RWPE1 (cell line): ENCODE measurements at regions not wholly inside any gene's neighbourhood (a gene's known extent, or its start where the extent isn't known, plus 50 kb on each side); places are given as distances from the start of the nearest gene placed in this dataset.

Source experiments
- CTCF ChIA-PET: fragments of 350-600 bp; sonication (Branson Sonifier 250); formaldehyde crosslinking; extraction: SDS; loops from one replicate; lab custom pipeline; 2021; lab: Yijun Ruan, JAX
- POLR2A ChIA-PET: fragments of 400-600 bp; formaldehyde crosslinking; extraction: SDS; loops from one replicate; lab custom pipeline; 2020; ENCODE audit warnings: antibody characterized with exemption; ENCODE audit not compliant: low non-redundant PET; lab: Yijun Ruan, JAX
- DNase-seq: peaks from one replicate; pipeline ENCODE4 v3.0.0; 2012; ENCODE audit warnings: low spot score
- H3K27ac ChIP-seq: fragments of 450-650 bp; 2 replicates; pipeline ENCODE4 v1.5.1; 2017
- TF ChIP-seq, protein P1 (sequence below): fragments of 450-650 bp; conservative IDR thresholded peaks from 2 replicates; pipeline ENCODE4 v1.5.1; 2017; ENCODE audit warnings: low read depth, mild to moderate bottlenecking

DNA sequence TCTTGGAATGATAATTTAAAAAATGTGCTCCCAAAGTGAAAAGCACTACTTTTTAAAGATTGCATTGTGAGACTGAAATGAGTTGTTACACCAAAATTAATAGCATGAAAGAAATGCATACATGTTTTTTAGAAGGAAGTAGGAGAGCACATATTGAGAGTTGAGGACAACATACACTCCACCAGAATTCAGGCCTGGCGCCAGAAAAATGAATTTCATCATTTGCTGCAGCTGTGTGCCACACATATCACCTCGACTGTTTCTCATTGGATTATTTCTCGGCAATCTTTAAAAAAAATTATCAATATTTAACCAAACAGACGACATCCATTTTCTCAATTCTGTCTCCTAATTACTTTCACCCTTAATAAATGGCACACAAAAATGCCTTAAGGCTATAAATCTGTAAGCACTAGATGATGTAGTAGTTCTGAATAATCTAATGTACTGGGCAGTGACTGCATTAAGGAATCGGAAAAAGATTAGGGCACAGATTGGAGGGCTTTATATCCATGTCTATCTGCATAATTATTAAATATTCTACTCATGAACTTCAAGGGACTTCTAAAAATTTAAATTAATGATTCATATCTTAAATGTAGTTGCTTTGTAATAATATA, 590.4 kb downstream of the NXPH1 start:
- TF ChIP-seq, protein P1, sequence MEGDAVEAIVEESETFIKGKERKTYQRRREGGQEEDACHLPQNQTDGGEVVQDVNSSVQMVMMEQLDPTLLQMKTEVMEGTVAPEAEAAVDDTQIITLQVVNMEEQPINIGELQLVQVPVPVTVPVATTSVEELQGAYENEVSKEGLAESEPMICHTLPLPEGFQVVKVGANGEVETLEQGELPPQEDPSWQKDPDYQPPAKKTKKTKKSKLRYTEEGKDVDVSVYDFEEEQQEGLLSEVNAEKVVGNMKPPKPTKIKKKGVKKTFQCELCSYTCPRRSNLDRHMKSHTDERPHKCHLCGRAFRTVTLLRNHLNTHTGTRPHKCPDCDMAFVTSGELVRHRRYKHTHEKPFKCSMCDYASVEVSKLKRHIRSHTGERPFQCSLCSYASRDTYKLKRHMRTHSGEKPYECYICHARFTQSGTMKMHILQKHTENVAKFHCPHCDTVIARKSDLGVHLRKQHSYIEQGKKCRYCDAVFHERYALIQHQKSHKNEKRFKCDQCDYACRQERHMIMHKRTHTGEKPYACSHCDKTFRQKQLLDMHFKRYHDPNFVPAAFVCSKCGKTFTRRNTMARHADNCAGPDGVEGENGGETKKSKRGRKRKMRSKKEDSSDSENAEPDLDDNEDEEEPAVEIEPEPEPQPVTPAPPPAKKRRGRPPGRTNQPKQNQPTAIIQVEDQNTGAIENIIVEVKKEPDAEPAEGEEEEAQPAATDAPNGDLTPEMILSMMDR: no peak
- CTCF ChIA-PET: no interaction called here
- DNase-seq: no peak
- H3K27ac ChIP-seq: no peak overlapping the region
- POLR2A ChIA-PET: no interaction called here

DNA sequence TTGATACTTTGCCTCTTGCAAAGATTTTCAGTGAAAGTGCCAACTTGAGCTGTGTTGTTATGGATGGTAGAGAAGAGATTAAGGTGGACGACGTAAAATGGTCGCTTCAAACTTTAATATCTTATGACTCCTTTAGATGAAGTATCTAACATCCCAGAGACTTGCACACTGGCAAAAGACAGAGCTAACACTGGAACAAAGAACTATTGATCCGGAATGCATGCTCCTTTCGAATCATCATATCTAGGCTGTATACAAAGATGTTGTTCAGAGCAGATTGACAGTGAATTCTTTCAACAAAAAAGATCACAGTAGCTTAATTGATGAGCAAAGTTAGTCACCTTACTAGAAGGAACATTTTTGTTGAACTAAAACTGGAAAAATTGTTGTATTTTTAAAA, 592.7 kb downstream of the NXPH1 start:
- DNase-seq: no peak
- ChIA-PET CTCF (no interaction called here), POLR2A (no interaction called here)
- H3K27ac ChIP-seq: no peak overlapping the region
- TF ChIP-seq, protein P1: no peak

DNA sequence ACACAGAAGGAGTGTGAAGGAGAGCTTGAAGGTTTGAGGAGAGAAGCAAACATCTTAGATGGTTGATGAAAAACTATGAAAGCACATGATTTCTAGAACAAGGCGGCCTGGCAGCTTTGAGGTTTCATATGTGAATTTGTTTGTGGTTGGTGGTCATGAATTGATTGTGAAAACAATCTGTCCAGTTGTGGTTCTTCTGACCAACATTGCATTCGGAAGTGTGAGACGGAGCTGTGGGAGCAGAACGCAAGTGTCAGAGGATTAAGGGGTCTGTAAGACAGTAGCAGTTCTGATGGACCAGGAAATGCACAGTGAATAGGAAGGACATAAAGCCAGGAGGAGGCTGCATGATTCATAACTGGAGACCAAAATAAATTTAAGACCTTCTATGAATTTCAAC, 594.6 kb downstream of the NXPH1 start:
- TF ChIP-seq, protein P1: no peak
- ChIA-PET POLR2A (no interaction called here), CTCF (no interaction called here)
- H3K27ac ChIP-seq: no peak overlapping the region
- no peak for DNase-seq

GRCh38 chr7:9029681-9030530, 596.5 kb downstream of the NXPH1 start:
- TF ChIP-seq, protein P1: no peak
- POLR2A ChIA-PET: interaction anchor here (0.6 kb wide), 1 partner anchor 588 kb away, joined by 6 read pairs; no protein-coding TSS in a partner anchor
- no peak overlapping the region for H3K27ac ChIP-seq
- CTCF ChIA-PET: interaction anchor here (0.7 kb wide), 1 partner anchor 49 kb away, joined by 3 read pairs; no protein-coding TSS in a partner anchor
- no peak for DNase-seq

- no peak overlapping the region for H3K27ac ChIP-seq
- no peak for DNase-seq
- TF ChIP-seq, protein P1: no peak
- ChIA-PET CTCF (no interaction called here), POLR2A (no interaction called here)
These were observed 597.6 kb downstream of the NXPH1 start for GRCh38 chr7:9030976-9031375.

- no peak for DNase-seq
- ChIA-PET CTCF (no interaction called here), POLR2A (no interaction called here)
These were observed 598.0 kb downstream of the NXPH1 start for GRCh38 chr7:9031386-9031785.

More at GRCh38 chr7:9031386-9031785, 598.0 kb downstream of the NXPH1 start:
- H3K27ac ChIP-seq: no peak overlapping the region
- TF ChIP-seq, protein P1: no peak
